ENCODE measurements at regions not wholly inside any gene's neighbourhood (a gene's known extent, or its start where the extent isn't known, plus 50 kb on each side); places are given as distances from the start of the nearest gene placed in this dataset.
"Not testable (repeated sequence)": the region's sequence is repeated elsewhere in the genome, so short reads cannot be mapped to it uniquely, and the experiment has no call there.

- DNase-seq, result no peak
Measured at GRCh38 chr14:30357791-30358190, 201.2 kb upstream of the G2E3 start.

GRCh38 chr14:30362369-30363218 lies 196.4 kb upstream of the G2E3 start:
- DNase-seq, result no peak

- DNase-seq, result not testable (repeated sequence)
Measured at GRCh38 chr14:30363219-30363880, 195.6 kb upstream of the G2E3 start.

GRCh38 chr14:30369502-30370180 lies 189.3 kb upstream of the G2E3 start:
- no peak for DNase-seq

GRCh38 chr14:30373053-30373452 lies 185.9 kb upstream of the G2E3 start:
- DNase-seq, result no peak

- DNase-seq, result no peak
Measured at GRCh38 chr14:30373526-30373925, 185.4 kb upstream of the G2E3 start.

GRCh38 chr14:30375296-30375892 lies 183.6 kb upstream of the G2E3 start:
- DNase-seq, result peak in 29 of 51 donors; percentile 0 to 57 (median 15)

- DNase-seq, result no peak
Measured at GRCh38 chr14:30381861-30382480, 177.0 kb upstream of the G2E3 start.

- DNase-seq, result no peak
Measured at GRCh38 chr14:30385925-30386324, 173.0 kb upstream of the G2E3 start.

GRCh38 chr14:30387871-30388270 lies 171.1 kb upstream of the G2E3 start:
- DNase-seq, result no peak

- peak in 7 of 51 donors; percentile 0 to 63 (median 8) for DNase-seq
Measured at GRCh38 chr14:30389134-30389876, 169.7 kb upstream of the G2E3 start.

- peak in 1 of 51 donors; percentile 2 for DNase-seq
Measured at GRCh38 chr14:30389877-30390385, 169.0 kb upstream of the G2E3 start.

- DNase-seq, result no peak
Measured at GRCh38 chr14:30395065-30395464, 163.9 kb upstream of the G2E3 start.

GRCh38 chr14:30402846-30403245 lies 156.1 kb upstream of the G2E3 start:
- DNase-seq, result no peak

- no peak for DNase-seq
Measured at GRCh38 chr14:30403791-30404190, 155.2 kb upstream of the G2E3 start.

- not testable (repeated sequence) for DNase-seq
Measured at GRCh38 chr14:30409508-30410015, 149.4 kb upstream of the G2E3 start.

- DNase-seq, result no peak
Measured at GRCh38 chr14:30410986-30411385, 148.0 kb upstream of the G2E3 start.

- not testable (repeated sequence) for DNase-seq
Measured at GRCh38 chr14:30413184-30413583, 145.8 kb upstream of the G2E3 start.

GRCh38 chr14:30417121-30417520 lies 141.8 kb upstream of the G2E3 start:
- DNase-seq, result peak in 1 of 51 donors; percentile 7

- no peak for DNase-seq
Measured at GRCh38 chr14:30417999-30418398, 141.0 kb upstream of the G2E3 start.
